Transverse colon (tissue), 4 donors: ENCODE measurements at regions not wholly inside any gene's neighbourhood (a gene's known extent, or its start where the extent isn't known, plus 50 kb on each side); places are given as distances from the start of the nearest gene placed in this dataset.

ENCODE experiments used
- DNase-seq: peaks from one replicate; pipeline ENCODE4 v3.0.0-alpha.2; 2019
- H3K27ac ChIP-seq, 4 donors: fragments of 200-600 bp; sonication (generic); 2 replicates each; pipeline ENCODE4 v1.5.1; 2016 to 2018; ENCODE audit warnings: inconsistent platforms in 4 of 4
- H3K27me3 ChIP-seq: fragments of 200-600 bp; sonication (generic); 2 replicates; pipeline ENCODE4 v1.5.1; 2017; ENCODE audit warnings: inconsistent platforms
- H3K36me3 ChIP-seq, 4 donors: fragments of 200-600 bp; sonication (generic); 2 replicates each; pipeline ENCODE4 v1.5.1; 2017 to 2019; ENCODE audit warnings: inconsistent platforms in 4 of 4
- H3K4me1 ChIP-seq, 4 donors: fragments of 200-600 bp; sonication (generic); 2 replicates each; pipeline ENCODE4 v1.5.1; 2017 to 2020; ENCODE audit warnings: inconsistent platforms in 4 of 4
- H3K4me3 ChIP-seq, 4 donors: fragments of 200-600 bp; sonication (generic); 1 replicate in 1 of 4; 2 replicates in 3 of 4; pipeline versions ENCODE4 v1.5.1 to v1.6.1; 2017 to 2019; ENCODE audit warnings: inconsistent platforms in 4 of 4
- H3K9me3 ChIP-seq, 2 donors: fragments of 200-600 bp; sonication (generic); 2 replicates each; pipeline ENCODE4 v1.5.1; 2017 to 2019; ENCODE audit warnings: inconsistent platforms in 2 of 2
- EP300 ChIP-seq: sonication (generic); formaldehyde crosslinking; IDR thresholded peaks from one replicate; pipeline ENCODE4 v1.6.1; 2017; ENCODE audit warnings: antibody characterized with exemption, low read depth
- POLR2A ChIP-seq: fragments of 450-650 bp; IDR thresholded peaks from one replicate; pipeline ENCODE4 v1.6.1; 2016; ENCODE audit warnings: antibody characterized with exemption, mild to moderate bottlenecking, moderate library complexity
- POLR2AphosphoS5 ChIP-seq, 3 donors: sonication (generic); formaldehyde crosslinking; IDR thresholded peaks; one replicate each; pipeline ENCODE4 v1.6.1; 2016; ENCODE audit warnings: antibody characterized with exemption in 3 of 3
- WGBS, 2 donors: methylation state at CpG; one replicate each; pipeline ENCODE4 v1.1.5; 2018; ENCODE audit warnings: low coverage in 1 of 2; 5-methylcytosine and 5-hydroxymethylcytosine counted together
- in situ Hi-C, 4 donors: fragments of 200-750 bp; cut with MboI; loops; one replicate each; pipeline versions ENCODE4 v1.15.0 to v1.15.1; 2017; ENCODE audit warnings: low sequenced_read_pairs in 3 of 4, low pct_ligation_motif_present in 1 of 4, low pct_unique_long_range_greater_than_20kb in 1 of 4
- intact Hi-C: fragments of 100-400 bp; cut with DNase I; formaldehyde crosslinking; loops from one replicate; pipeline ENCODE4 v1.15.1; 2023; ENCODE audit warnings: low total_unique reads
- TF ChIP-seq, protein P1 (sequence below), 5 experiments: fragments of 200-600 bp in 3 of 5; fragments of 450-650 bp in 2 of 5; sonication (generic) in 3 of 5; IDR thresholded peaks; 1 replicate in 2 of 5; 2 replicates in 3 of 5; pipeline ENCODE4 v1.5.1; 2016 to 2017; ENCODE audit warnings: antibody characterized with exemption in 5 of 5, inconsistent platforms in 3 of 5, mild to moderate bottlenecking in 2 of 5, moderate library complexity in 1 of 5

DNA sequence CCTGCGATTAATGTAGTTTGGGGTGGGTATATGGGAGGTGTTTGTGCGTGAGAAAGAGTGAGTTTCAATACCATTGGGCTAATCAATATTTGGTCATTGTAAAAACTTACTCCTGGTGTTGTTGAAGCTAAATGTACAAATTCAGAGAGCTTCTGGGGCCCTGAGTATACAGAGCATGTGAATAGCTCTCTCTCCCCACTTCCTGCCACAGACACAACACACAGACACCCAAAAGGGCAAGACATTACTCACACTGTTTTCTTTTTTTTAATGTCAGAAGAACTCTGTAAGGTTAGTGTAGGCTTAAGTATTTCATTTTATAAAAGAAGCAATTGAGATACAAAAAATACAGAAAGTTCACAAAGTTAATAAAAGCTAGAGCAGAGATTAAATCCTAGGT lies 151.3 kb upstream of the KCNIP4 start:
- TF ChIP-seq, protein P1, sequence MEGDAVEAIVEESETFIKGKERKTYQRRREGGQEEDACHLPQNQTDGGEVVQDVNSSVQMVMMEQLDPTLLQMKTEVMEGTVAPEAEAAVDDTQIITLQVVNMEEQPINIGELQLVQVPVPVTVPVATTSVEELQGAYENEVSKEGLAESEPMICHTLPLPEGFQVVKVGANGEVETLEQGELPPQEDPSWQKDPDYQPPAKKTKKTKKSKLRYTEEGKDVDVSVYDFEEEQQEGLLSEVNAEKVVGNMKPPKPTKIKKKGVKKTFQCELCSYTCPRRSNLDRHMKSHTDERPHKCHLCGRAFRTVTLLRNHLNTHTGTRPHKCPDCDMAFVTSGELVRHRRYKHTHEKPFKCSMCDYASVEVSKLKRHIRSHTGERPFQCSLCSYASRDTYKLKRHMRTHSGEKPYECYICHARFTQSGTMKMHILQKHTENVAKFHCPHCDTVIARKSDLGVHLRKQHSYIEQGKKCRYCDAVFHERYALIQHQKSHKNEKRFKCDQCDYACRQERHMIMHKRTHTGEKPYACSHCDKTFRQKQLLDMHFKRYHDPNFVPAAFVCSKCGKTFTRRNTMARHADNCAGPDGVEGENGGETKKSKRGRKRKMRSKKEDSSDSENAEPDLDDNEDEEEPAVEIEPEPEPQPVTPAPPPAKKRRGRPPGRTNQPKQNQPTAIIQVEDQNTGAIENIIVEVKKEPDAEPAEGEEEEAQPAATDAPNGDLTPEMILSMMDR (IDR thresholded peaks at IDR 0.05) = no peak
- Histone ChIP-seq H3K36me3 (no peaks in the 10 kb centered on the region), H3K9me3 (no peaks in the 10 kb centered on the region), H3K27me3 (no peaks in the 10 kb centered on the region), H3K4me3 (no peak overlapping the region), H3K4me1 (no peaks in the 10 kb centered on the region), H3K27ac (no peak overlapping the region)
- intact Hi-C loops (no loop called here), in situ Hi-C loops (no loop called here)
- WGBS, 2 donors = 91% methylated on average over 2 of the region's 2 CpGs; no CpG with 5 or more reads in 1 of the 2 donors
- no peak for DNase-seq

DNA sequence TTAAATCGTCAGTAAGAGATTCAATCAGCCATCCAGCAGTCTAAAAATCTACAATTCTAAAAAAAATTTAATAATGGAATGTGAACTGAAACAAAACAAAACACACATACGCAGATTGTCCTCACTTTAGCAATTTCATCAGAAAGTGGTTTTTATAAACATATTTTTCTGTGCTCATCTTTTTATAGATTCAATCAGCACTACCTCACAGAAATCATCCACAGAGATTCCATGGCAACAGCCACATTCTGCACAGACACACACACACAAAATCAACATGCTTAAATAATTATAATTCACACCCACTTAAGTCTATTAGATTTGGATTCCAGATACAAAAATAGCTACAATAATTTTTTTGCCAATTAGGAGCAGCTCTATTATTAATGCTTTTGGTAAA lies 149.0 kb upstream of the KCNIP4 start:
- DNase-seq = no peak
- H3K36me3 ChIP-seq = no peaks in the 10 kb centered on the region
- no peaks in the 10 kb centered on the region for H3K27me3 ChIP-seq
- H3K4me3 ChIP-seq = no peak overlapping the region
- in situ Hi-C loops = no loop called here
- H3K27ac ChIP-seq = no peak overlapping the region
- H3K9me3 ChIP-seq = no peaks in the 10 kb centered on the region
- intact Hi-C loops = no loop called here
- 77 to 86% methylated on average over 2 of the region's 2 CpGs for WGBS, 2 donors
- H3K4me1 ChIP-seq = no peaks in the 10 kb centered on the region
- no peak for TF ChIP-seq EP300
- TF ChIP-seq, protein P1 (IDR thresholded peaks at IDR 0.05) = no peak
- TF ChIP-seq POLR2A = no peak
- no peak for TF ChIP-seq POLR2AphosphoS5 (IDR thresholded peaks at IDR 0.05)

DNA sequence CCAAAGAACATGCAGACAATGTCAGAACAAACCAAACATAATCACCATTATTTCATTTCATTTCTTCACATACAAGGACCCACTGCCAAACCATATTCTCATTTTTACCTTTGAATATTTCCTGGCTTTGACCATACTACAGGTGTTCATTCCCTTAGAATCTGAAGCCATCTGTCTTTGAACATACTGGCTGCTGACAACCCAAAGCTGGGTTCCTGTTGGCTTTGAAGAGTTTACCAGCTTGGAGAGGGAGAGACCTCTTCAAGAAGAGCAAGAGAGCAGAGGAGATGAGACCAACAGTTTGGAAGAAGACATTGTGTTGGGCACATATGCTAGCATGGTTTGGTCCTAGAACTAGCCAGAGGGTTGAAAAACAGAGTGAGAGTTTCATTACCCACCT lies 145.6 kb upstream of the KCNIP4 start:
- no peaks in the 10 kb centered on the region for H3K36me3 ChIP-seq
- in situ Hi-C loops = no loop called here
- no peak overlapping the region for H3K27ac ChIP-seq
- TF ChIP-seq, protein P1 (IDR thresholded peaks at IDR 0.05) = no peak
- TF ChIP-seq POLR2AphosphoS5 (IDR thresholded peaks at IDR 0.05) = no peak
- no peak for TF ChIP-seq EP300
- no peak for TF ChIP-seq POLR2A
- H3K4me3 ChIP-seq = no peak overlapping the region
- no peak for DNase-seq
- no peaks in the 10 kb centered on the region for H3K9me3 ChIP-seq
- H3K4me1 ChIP-seq = no peaks in the 10 kb centered on the region
- intact Hi-C loops = no loop called here
- H3K27me3 ChIP-seq = no peaks in the 10 kb centered on the region

DNA sequence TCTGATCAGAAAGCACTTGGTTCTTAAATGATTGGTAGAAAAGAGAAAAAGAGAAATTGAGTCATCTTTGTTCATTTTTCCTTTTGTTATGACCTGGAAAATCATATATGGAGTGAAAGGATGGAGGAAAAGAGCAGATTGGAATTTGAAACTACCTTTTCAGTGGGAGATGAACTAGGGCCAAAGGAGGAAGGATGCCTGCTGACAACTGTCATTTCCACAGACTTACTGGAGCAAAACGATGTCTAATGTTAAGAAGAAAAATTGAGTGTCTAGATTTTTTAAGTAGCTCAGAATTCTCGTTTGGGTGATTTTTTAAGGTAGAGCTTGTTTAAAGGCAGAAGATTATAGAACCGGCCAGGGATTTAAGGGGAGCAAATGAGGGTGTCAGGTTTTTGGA lies 144.6 kb upstream of the KCNIP4 start:
- intact Hi-C loops = no loop called here
- in situ Hi-C loops = no loop called here
- 56 to 70% methylated on average over 2 to 3 of the region's 3 CpGs for WGBS, 2 donors
- no peaks in the 10 kb centered on the region for H3K27me3 ChIP-seq
- no peaks in the 10 kb centered on the region for H3K36me3 ChIP-seq
- TF ChIP-seq, protein P1 (IDR thresholded peaks at IDR 0.05) = no peak
- TF ChIP-seq POLR2AphosphoS5 (IDR thresholded peaks at IDR 0.05) (no peak), EP300 (no peak), POLR2A (no peak)
- no peak for DNase-seq
- no peaks in the 10 kb centered on the region for H3K4me1 ChIP-seq
- H3K4me3 ChIP-seq = no peak overlapping the region
- no peaks in the 10 kb centered on the region for H3K9me3 ChIP-seq
- no peak overlapping the region for H3K27ac ChIP-seq
